HEK293 (cell line): ENCODE measurements at regions not wholly inside any gene's neighbourhood (a gene's known extent, or its start where the extent isn't known, plus 50 kb on each side); places are given as distances from the start of the nearest gene placed in this dataset.

Experiments used
- GFI1B ChIP-seq: fragments of 450-650 bp; formaldehyde crosslinking; IDR thresholded peaks from 2 replicates; pipeline ENCODE4 v1.5.1; 2016; ENCODE audit warnings: missing biosample characterization, missing genetic modification characterization
- GLI4 ChIP-seq: fragments of 450-650 bp; formaldehyde crosslinking; IDR thresholded peaks from 2 replicates; pipeline ENCODE4 v1.5.1; 2016; ENCODE audit warnings: missing biosample characterization, missing genetic modification characterization
- KLF8 ChIP-seq: fragments of 450-650 bp; formaldehyde crosslinking; IDR thresholded peaks from 2 replicates; pipeline ENCODE4 v1.5.1; 2016; ENCODE audit warnings: missing biosample characterization, missing genetic modification characterization
- RBAK ChIP-seq: fragments of 450-650 bp; formaldehyde crosslinking; IDR thresholded peaks from 2 replicates; pipeline ENCODE4 v1.5.1; 2016; ENCODE audit warnings: missing biosample characterization, missing genetic modification characterization
- YY2 ChIP-seq: fragments of 450-650 bp; formaldehyde crosslinking; IDR thresholded peaks from 2 replicates; pipeline ENCODE4 v1.5.1; 2016; ENCODE audit warnings: missing biosample characterization, missing genetic modification characterization
- ZBTB17 ChIP-seq: fragments of 450-650 bp; formaldehyde crosslinking; IDR thresholded peaks from 2 replicates; pipeline ENCODE4 v1.5.1; 2016; ENCODE audit warnings: missing biosample characterization, missing genetic modification characterization
- ZNF146 ChIP-seq: fragments of 450-650 bp; formaldehyde crosslinking; IDR thresholded peaks from 2 replicates; pipeline ENCODE4 v1.5.1; 2016; ENCODE audit warnings: missing biosample characterization, missing genetic modification characterization
- ZNF157 ChIP-seq: fragments of 450-650 bp; formaldehyde crosslinking; IDR thresholded peaks from 2 replicates; pipeline ENCODE4 v1.5.1; 2016; ENCODE audit warnings: missing biosample characterization, missing genetic modification characterization
- ZNF221 ChIP-seq: fragments of 450-650 bp; formaldehyde crosslinking; IDR thresholded peaks from 2 replicates; pipeline ENCODE4 v1.5.1; 2017; ENCODE audit warnings: missing biosample characterization, missing genetic modification characterization, borderline replicate concordance
- ZNF223 ChIP-seq: fragments of 450-650 bp; formaldehyde crosslinking; IDR thresholded peaks from 2 replicates; pipeline ENCODE4 v1.5.1; 2016; ENCODE audit warnings: missing biosample characterization, missing genetic modification characterization
- ZNF24 ChIP-seq: fragments of 450-650 bp; formaldehyde crosslinking; IDR thresholded peaks from 2 replicates; pipeline ENCODE4 v1.5.1; 2016; ENCODE audit warnings: missing biosample characterization, missing genetic modification characterization
- ZNF274 ChIP-seq, 2 experiments: fragments of 200-500 bp in 1 of 2; fragments of 450-650 bp in 1 of 2; sonication (Bioruptor generic) in 1 of 2; formaldehyde crosslinking in 1 of 2; IDR thresholded peaks; 2 replicates each; pipeline versions ENCODE4 v1.5.1 to v1.6.1; 2014 to 2016; ENCODE audit warnings: borderline replicate concordance in 1 of 2, inconsistent platforms in 1 of 2, low read length in 1 of 2, missing biosample characterization in 1 of 2, missing genetic modification characterization in 1 of 2
- ZNF311 ChIP-seq: fragments of 450-650 bp; formaldehyde crosslinking; IDR thresholded peaks from 2 replicates; pipeline ENCODE4 v1.5.1; 2017; ENCODE audit warnings: missing biosample characterization, missing genetic modification characterization, borderline replicate concordance
- ZNF324 ChIP-seq: fragments of 450-650 bp; formaldehyde crosslinking; IDR thresholded peaks from 2 replicates; pipeline ENCODE4 v1.5.1; 2016; ENCODE audit warnings: missing biosample characterization, missing genetic modification characterization
- ZNF341 ChIP-seq: fragments of 450-650 bp; formaldehyde crosslinking; IDR thresholded peaks from 2 replicates; pipeline ENCODE4; 2016; ENCODE audit warnings: low read depth, missing biosample characterization, missing genetic modification characterization
- ZNF354C ChIP-seq: fragments of 450-650 bp; formaldehyde crosslinking; IDR thresholded peaks from 2 replicates; pipeline ENCODE4 v1.5.1; 2016; ENCODE audit warnings: missing biosample characterization, missing genetic modification characterization, low read depth, borderline replicate concordance
- ZNF366 ChIP-seq: fragments of 450-650 bp; formaldehyde crosslinking; conservative IDR thresholded peaks from 2 replicates; pipeline ENCODE4 v1.5.1; 2016; ENCODE audit warnings: missing biosample characterization, missing genetic modification characterization
- ZNF394 ChIP-seq: fragments of 450-650 bp; formaldehyde crosslinking; IDR thresholded peaks from 2 replicates; pipeline ENCODE4 v1.5.1; 2016; ENCODE audit warnings: missing biosample characterization, missing genetic modification characterization, mild to moderate bottlenecking, moderate library complexity, borderline replicate concordance
- ZNF521 ChIP-seq: fragments of 450-650 bp; formaldehyde crosslinking; IDR thresholded peaks from 2 replicates; pipeline ENCODE4 v1.5.1; 2017; ENCODE audit warnings: missing biosample characterization, mild to moderate bottlenecking, missing genetic modification characterization
- ZNF548 ChIP-seq: fragments of 450-650 bp; formaldehyde crosslinking; IDR thresholded peaks from 2 replicates; pipeline ENCODE4 v1.5.1; 2016; ENCODE audit warnings: missing biosample characterization, missing genetic modification characterization
- ZNF549 ChIP-seq: fragments of 450-650 bp; IDR thresholded peaks from 2 replicates; pipeline ENCODE4 v1.5.1; 2018; ENCODE audit warnings: missing biosample characterization, missing genetic modification characterization, mild to moderate bottlenecking, inconsistent platforms, moderate library complexity
- ZNF560 ChIP-seq: fragments of 450-650 bp; formaldehyde crosslinking; IDR thresholded peaks from 2 replicates; pipeline ENCODE4 v1.5.1; 2017; ENCODE audit warnings: missing biosample characterization, missing genetic modification characterization, borderline replicate concordance
- ZNF571 ChIP-seq: fragments of 450-650 bp; formaldehyde crosslinking; IDR thresholded peaks from 2 replicates; pipeline ENCODE4 v1.5.0; 2017; ENCODE audit warnings: missing biosample characterization, missing genetic modification characterization
- ZNF837 ChIP-seq: fragments of 450-650 bp; formaldehyde crosslinking; IDR thresholded peaks from 2 replicates; pipeline ENCODE4 v1.5.1; 2016; ENCODE audit warnings: missing biosample characterization, missing genetic modification characterization
- ZSCAN16 ChIP-seq: fragments of 450-650 bp; formaldehyde crosslinking; IDR thresholded peaks from 2 replicates; pipeline ENCODE4 v1.5.1; 2016; ENCODE audit warnings: missing biosample characterization, missing genetic modification characterization
- TF ChIP-seq, protein P1 (sequence below): IDR thresholded peaks from 2 replicates; pipeline ENCODE4 v1.6.1; 2011; ENCODE audit warnings: mild to moderate bottlenecking, low read depth, low read length, borderline replicate concordance
- TF ChIP-seq, protein P2 (sequence below): fragments of 450-650 bp; formaldehyde crosslinking; IDR thresholded peaks from 2 replicates; pipeline ENCODE4 v1.5.1; 2016; ENCODE audit warnings: missing biosample characterization, missing genetic modification characterization
- TF ChIP-seq, protein P3 (sequence below): fragments of 450-650 bp; formaldehyde crosslinking; conservative IDR thresholded peaks from 2 replicates; pipeline ENCODE4 v1.5.1; 2016; ENCODE audit warnings: low read depth, missing biosample characterization, missing genetic modification characterization
- TF ChIP-seq, protein P4 (sequence below): fragments of 450-650 bp; formaldehyde crosslinking; optimal IDR thresholded peaks from 2 replicates; pipeline ENCODE3; 2016; ENCODE audit warnings: missing biosample characterization, mild to moderate bottlenecking, missing genetic modification characterization

DNA sequence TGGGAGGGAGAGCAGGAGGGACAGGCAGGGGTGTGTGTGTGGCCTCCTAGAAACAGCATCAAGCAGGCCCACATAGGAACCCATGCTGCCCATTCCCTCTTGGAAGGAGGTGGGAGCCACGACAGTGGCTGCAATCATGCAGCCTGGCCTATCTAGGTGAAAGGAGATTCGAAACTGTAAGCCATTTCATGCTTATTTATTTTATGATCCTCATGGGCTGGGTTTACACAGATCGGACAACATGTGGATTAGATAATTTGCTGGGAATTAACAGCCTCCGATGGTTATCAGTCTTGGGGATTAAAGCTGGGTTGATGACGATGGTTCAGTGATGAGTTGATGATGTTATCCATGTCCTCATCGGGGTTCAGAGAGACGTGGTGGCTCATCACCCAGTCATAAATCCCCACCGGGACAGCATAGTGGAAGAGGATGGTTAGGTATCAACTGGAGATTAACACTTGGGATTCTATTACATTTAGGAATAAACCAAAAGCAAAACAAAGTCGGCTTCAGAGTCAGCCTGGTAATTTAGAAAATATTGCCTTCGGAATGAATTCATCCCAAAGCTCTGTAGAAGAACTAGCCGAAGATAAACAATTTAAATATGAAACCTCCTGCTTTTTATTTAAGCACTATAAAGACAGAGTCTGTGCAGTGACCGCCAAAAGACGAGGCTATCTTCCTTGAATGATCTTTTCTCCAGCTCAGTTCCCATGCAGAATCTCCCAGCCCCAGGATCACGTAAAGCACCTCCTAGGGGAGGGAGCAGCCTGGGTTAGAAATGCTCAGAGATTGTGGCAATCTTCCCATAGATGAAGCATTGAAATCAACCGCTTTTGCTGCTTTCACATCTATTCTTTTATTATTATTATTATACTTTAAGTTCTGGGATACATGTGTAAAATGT is 252.8 kb downstream of the FOXD2 start (continued):
- TF ChIP-seq, protein P1, sequence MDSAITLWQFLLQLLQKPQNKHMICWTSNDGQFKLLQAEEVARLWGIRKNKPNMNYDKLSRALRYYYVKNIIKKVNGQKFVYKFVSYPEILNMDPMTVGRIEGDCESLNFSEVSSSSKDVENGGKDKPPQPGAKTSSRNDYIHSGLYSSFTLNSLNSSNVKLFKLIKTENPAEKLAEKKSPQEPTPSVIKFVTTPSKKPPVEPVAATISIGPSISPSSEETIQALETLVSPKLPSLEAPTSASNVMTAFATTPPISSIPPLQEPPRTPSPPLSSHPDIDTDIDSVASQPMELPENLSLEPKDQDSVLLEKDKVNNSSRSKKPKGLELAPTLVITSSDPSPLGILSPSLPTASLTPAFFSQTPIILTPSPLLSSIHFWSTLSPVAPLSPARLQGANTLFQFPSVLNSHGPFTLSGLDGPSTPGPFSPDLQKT: no peak
- TF ChIP-seq ZNF394 (tag by site-specific recombination) (peak; percentile 91), KLF8 (tag by site-specific recombination) (peak; percentile 97), ZNF366 (tag by site-specific recombination) (peak; percentile 99), RBAK (tag by site-specific recombination) (peak; percentile 12; the same call in 1 of the 2 replicates), ZBTB17 (peak; percentile 93), GLI4 (tag by site-specific recombination) (no peak), ZNF549 (no peak), ZNF521 (tag by site-specific recombination) (no peak), ZNF548 (tag by site-specific recombination) (no peak), ZSCAN16 (tag by site-specific recombination) (0 out of 2 replicates have a peak, but pooled peaks have one; percentile 30), ZNF24 (tag by site-specific recombination) (peak; percentile 98), YY2 (tag by site-specific recombination) (no peak), ZNF560 (tag by site-specific recombination) (no peak), ZNF157 (tag by site-specific recombination) (no peak), ZNF324 (tag by site-specific recombination) (peak; percentile 85; the same call in 1 of the 2 replicates), ZNF223 (tag by site-specific recombination) (no peak), ZNF221 (tag by site-specific recombination) (peak; percentile 12; the same call in 1 of the 2 replicates), ZNF311 (tag by site-specific recombination) (no peak), ZNF341 (tag by site-specific recombination) (no peak), ZNF571 (tag by site-specific recombination) (no peak), ZNF837 (tag by site-specific recombination) (no peak), ZNF146 (tag by site-specific recombination) (peak; percentile 80), GFI1B (tag by site-specific recombination) (0 out of 2 replicates have a peak, but pooled peaks have one; percentile 65), ZNF354C (tag by site-specific recombination) (no peak), ZNF274 (IDR thresholded peaks at IDR 0.05; ENCODE audit: low read length) (no peak), ZNF274 (tag by site-specific recombination; IDR thresholded peaks at IDR 0.05; ENCODE audit: borderline replicate concordance) (no peak)
- TF ChIP-seq, protein P2, sequence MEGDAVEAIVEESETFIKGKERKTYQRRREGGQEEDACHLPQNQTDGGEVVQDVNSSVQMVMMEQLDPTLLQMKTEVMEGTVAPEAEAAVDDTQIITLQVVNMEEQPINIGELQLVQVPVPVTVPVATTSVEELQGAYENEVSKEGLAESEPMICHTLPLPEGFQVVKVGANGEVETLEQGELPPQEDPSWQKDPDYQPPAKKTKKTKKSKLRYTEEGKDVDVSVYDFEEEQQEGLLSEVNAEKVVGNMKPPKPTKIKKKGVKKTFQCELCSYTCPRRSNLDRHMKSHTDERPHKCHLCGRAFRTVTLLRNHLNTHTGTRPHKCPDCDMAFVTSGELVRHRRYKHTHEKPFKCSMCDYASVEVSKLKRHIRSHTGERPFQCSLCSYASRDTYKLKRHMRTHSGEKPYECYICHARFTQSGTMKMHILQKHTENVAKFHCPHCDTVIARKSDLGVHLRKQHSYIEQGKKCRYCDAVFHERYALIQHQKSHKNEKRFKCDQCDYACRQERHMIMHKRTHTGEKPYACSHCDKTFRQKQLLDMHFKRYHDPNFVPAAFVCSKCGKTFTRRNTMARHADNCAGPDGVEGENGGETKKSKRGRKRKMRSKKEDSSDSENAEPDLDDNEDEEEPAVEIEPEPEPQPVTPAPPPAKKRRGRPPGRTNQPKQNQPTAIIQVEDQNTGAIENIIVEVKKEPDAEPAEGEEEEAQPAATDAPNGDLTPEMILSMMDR (tag by site-specific recombination): no peak
- TF ChIP-seq, protein P3, sequence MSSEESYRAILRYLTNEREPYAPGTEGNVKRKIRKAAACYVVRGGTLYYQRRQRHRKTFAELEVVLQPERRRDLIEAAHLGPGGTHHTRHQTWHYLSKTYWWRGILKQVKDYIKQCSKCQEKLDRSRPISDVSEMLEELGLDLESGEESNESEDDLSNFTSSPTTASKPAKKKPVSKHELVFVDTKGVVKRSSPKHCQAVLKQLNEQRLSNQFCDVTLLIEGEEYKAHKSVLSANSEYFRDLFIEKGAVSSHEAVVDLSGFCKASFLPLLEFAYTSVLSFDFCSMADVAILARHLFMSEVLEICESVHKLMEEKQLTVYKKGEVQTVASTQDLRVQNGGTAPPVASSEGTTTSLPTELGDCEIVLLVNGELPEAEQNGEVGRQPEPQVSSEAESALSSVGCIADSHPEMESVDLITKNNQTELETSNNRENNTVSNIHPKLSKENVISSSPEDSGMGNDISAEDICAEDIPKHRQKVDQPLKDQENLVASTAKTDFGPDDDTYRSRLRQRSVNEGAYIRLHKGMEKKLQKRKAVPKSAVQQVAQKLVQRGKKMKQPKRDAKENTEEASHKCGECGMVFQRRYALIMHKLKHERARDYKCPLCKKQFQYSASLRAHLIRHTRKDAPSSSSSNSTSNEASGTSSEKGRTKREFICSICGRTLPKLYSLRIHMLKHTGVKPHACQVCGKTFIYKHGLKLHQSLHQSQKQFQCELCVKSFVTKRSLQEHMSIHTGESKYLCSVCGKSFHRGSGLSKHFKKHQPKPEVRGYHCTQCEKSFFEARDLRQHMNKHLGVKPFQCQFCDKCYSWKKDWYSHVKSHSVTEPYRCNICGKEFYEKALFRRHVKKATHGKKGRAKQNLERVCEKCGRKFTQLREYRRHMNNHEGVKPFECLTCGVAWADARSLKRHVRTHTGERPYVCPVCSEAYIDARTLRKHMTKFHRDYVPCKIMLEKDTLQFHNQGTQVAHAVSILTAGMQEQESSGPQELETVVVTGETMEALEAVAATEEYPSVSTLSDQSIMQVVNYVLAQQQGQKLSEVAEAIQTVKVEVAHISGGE (tag by site-specific recombination): no peak
- TF ChIP-seq, protein P4, sequence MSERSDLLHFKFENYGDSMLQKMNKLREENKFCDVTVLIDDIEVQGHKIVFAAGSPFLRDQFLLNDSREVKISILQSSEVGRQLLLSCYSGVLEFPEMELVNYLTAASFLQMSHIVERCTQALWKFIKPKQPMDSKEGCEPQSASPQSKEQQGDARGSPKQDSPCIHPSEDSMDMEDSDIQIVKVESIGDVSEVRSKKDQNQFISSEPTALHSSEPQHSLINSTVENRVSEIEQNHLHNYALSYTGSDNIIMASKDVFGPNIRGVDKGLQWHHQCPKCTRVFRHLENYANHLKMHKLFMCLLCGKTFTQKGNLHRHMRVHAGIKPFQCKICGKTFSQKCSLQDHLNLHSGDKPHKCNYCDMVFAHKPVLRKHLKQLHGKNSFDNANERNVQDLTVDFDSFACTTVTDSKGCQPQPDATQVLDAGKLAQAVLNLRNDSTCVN: no peak
